Dedifferentiated amniotic fluid mesenchymal stem cell (primary cell): ENCODE measurements at regions not wholly inside any gene's neighbourhood (a gene's known extent, or its start where the extent isn't known, plus 50 kb on each side); places are given as distances from the start of the nearest gene placed in this dataset.

ENCODE experiments used
- DNase-seq: peaks from one replicate; pipeline ENCODE4 v3.0.0-alpha.2; 2016; ENCODE audit errors: extremely low spot score

DNA sequence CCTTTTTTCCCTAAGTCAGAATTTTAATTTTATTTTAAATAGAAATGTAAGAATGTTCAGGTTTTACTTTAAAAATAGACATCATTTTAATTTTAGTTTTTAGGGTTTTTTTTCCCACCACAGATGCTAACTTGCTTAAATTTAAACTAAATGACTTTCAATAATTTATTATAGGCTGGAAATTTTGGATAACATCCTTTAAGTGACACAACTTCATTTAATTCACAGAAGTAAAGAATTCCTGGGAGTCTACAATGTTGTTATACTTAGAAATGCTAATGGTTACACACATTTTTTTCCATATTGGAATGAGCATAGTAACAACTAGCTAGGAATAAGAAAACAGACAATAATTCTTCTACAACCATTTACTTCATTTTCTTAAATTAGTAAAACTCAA, 90.5 kb upstream of the PDE10A start:
- no peak for DNase-seq

DNA sequence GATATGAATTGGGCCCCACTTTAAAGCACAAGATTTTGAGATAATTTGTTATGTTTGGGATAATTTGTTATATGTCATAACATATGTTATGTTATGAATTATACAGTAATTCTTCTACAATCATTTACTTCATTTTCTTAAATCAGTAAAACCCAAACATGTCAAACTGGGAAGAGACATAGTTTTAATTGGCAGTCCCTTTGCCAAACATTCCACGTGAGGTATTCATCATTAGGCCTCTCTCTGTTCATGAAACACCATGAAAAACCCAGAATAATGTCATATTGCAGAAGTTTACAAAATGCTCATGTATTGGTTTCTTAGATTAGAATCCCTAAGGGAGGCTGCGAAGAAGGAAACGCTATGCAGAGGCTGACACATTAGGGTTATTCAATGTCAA, 89.4 kb upstream of the PDE10A start:
- no peak for DNase-seq

DNA sequence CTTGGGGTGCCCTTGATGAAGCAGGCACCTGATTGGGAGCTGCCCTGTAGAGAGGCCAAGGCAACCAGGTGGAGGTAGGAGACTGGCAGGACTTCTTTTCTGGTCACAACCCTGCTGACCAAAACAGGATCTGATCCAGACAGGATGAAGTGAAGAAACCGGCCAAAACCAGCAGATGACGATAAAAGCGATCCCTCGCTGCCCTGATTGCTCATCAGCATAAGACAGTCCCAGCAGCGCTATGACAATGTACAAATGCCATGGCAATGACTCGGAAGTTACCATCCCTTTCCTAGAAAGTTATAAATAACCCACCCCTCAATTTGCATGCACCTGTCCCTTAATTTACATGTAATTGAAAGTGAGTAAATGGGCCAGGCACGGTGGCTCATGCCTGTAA, 88.4 kb upstream of the PDE10A start:
- DNase-seq, result no peak

DNA sequence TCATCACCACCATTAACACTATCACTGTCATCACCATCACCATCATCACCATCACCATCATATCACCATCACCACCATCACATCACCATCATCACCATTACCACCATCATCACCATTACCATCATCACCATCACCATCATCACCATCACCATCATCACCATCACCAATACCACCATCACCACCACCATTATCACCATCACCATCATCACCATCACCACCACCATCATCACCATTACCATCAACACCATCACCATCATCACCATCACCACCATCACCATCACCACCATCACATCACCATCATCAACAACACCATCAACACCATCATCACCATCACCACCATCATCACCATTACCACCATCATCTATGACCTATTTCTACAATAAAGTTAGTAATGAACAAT, 86.1 kb upstream of the PDE10A start:
- no peak for DNase-seq

DNA sequence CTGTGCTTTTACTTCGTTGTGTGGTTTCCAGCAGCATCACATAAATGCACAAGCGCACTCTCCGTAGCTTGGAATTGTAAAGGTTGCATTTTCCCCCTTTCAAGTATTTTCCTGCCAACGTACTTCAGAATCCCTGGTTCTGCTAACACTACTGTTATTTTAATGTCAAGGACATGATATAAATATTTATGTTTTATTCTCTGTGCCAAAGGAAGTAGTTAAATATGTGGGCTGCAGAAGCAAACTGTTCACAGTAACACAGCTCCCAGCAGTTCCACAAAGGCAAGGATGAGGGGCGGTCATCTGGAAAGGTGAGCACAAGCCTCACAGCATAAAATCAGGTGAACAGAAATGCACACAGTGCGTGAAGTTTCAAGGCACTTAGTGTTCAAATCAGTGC, 85.3 kb upstream of the PDE10A start:
- no peak for DNase-seq

DNA sequence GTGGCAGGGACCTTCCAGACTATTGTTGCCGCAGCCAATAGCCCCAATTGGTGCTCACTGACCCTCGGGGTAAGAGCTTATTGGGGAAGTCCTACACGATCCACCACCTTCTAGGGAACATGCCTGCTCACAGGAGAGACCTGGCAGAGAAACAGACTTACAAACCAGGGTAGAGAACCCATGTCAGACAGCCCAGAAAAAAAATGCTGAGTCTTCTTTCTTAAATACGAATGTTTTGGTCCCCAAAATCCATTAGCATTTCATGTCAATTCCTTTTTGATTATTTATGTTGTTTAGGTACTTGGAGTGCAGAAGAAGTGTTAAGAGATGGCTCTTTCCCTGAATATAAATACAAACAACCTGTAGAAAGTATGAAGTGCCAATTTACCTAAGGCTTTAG, 84.9 kb upstream of the PDE10A start:
- no peak for DNase-seq

DNA sequence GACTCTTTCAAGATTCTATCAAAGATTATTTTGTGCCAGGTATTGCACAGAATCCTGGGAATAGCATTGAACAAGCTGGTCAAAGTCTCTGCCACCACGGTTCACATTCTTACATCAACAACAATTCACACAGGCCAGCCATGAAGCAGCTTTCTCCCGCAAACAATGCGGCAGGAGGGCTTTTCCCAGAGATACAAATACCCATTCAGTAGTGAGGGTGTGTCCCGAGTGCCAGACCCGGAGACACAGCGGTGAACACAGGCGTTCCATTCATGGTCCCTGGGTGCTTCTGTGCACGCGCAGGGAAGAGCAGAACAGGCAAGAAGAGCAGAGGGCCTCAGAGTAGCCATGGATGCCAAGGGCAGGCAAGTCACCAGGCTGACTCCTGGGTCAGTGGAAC, 83.3 kb upstream of the PDE10A start:
- DNase-seq, result no peak

DNA sequence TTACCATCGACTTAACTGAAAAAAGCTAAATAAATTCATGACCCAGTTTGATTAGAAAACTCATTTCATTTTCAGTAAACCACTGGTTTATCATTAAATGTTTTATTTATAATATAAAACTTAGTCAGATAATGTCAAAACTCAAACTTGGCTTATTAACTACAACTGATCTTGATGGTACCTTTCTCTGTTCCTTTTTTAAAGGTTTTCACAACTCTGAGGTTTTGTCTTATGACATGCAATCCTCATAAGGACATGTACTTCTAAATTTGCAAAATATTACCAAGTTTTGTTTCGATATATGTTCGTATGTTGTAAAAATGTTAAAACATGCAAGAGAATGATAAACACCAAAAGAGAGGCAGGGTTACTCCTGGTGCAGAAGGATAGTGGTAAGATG, 82.5 kb upstream of the PDE10A start:
- DNase-seq, result no peak

DNA sequence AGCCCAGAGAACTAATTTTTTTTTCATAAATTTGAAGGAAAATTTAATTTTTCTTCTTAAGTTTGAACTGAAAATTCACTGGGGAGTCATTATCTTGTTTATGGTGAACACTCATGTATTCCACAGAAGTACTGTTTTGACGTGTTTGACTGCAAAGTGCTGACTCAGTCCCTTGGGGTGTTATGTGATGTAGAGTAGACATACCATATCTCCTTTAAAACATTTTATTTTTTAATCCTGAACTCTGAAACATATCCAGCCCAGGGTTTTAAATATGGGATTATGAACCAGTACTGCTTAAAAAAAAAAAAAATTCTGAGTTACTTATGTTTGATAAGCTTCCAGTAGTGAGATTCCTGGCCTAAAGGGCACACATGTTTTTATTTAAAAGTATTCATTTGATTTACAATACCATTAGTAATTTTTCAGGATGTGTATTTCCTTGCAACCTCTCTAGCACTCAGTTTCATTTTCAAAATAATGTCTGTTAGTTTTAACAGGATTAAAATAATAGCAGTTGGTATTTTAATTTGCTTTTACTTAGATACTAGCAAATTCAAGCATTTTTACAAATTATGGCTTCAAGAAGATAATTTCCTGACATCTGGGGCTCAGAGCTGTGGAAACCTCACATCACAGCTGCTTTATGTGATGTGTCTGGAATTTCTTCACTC, 81.7 kb upstream of the PDE10A start:
- no peak for DNase-seq

DNA sequence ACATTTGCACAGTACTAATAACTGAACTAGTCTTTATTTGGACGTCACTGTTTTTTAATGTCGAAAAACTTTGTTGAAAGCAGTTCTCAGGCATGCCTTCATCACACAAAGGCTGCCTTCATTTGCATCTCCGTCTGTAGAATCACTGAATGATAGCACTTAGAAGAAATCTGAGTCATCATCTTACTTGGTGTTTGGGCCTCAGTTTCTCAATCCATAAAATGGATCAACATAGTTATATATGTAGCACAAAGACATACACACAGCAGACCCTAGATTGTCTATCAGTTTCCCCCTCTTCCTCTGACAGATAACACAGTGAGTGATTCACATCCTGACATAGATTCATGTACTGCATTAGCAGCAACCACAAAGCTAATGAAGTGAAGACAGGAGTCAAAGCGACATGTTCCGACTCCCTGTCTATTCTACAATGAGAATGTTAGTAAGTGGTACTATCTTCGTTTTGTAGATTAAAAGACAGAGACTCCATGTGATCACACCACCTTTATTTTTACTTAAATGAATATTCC, 80.4 kb upstream of the PDE10A start:
- DNase-seq, result no peak

DNA sequence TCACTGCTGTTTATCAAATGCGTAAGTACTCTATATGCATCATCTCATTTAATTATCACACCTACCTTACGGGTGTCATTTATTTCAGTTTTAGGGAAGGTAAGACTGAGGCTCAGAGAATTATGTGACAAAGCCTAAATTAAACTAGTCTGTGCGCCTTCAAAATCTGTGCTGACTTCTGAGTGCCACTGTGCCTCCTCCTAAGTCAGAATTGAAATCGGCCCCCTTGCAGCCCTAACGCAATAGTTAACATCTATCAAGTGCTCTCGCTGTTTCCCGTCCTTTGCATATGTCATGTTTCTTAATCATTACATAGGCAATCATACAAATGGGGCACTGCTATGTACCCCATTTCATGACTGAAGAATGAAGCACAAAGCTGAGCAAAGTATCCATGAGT, 79.0 kb upstream of the PDE10A start:
- no peak for DNase-seq

DNA sequence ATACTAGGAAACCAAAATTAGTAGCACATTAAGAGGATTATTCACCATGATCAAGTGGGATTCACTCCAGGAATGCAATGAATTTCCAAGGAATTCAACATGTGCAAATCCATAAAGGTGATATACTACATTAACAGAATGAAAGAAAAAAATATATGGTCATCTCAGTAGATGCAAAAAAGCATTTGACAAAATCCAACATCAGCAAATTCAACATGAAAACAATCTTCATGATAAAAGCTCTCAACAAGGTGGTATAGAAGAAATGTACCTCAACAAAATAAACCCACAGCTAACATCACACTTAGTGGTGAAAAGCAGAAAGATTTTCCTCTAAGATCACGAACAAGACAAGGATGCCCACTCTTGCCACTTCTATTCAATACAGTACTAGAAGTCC, 74.4 kb upstream of the PDE10A start:
- no peak for DNase-seq

DNA sequence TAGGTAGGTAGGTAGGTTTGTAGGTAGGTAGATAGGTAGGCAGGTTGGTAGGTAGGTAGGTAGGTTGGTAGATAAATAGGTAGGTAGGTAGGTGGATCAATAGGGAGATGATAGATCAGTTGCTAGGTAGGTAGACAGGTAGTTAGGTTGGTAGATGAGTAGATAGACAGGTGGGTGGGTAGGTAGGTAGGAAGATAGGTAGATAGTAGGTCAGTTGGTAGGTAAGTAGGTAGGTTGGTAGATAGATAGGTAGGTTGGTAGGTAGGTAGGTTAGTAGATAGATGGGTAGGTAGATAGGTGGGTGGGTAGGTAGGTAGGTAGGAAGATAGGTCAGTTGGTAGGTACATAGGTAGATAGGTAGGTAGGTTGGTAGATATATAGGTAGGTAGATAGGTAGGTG, 72.0 kb upstream of the PDE10A start:
- DNase-seq, result no peak

DNA sequence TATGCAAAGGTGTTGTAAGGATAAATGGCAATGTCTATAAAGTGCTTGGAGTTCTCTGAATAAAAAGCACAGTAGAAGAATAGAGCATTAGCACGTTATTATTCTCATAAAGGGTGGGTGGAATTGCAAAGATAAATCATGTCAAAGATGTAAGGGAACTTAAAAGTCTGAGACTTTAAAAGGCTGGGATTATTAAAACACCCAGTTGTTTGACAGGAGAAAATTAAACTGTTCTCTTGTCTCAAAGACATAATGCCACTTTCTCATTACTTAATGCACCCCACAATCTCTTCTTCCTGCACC, 70.4 kb upstream of the PDE10A start:
- no peak for DNase-seq

DNA sequence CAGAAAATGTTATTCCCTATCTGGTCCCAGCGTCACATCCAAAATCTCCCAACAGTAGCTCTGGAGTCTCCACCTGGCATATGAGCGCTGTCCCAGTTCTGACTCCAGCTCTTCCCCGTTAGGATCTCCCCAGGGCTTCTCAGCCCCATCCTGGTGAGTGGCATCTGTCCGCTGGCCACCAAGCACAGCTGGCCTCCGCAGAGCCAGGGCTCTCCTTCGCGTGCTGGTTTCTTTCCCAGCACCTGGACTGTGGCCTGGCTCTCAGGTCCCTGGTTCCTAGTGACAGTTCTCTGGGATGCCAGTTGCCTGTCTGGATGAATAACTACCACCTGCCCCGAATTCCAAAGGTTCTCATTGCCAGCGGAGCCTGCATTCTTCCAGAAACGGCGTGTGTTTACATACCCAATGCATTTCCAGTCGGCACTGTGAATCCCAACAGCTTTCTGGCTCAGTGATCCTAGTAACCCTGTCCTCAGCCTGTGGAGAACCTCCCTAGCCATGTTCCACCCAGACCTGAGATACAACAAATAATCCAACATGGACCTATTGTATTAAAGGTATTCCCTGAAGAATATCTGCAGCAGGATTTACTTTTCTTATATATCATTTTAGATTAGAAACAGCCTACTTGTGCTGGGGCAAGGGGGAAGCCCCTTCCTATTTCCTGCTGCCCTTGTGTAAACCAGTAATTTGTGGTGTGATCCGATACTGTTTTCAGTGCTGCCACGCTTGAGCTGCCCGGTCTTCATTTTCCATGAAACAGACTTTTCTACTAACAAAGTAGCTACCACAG, 69.9 kb upstream of the PDE10A start:
- no peak for DNase-seq

DNA sequence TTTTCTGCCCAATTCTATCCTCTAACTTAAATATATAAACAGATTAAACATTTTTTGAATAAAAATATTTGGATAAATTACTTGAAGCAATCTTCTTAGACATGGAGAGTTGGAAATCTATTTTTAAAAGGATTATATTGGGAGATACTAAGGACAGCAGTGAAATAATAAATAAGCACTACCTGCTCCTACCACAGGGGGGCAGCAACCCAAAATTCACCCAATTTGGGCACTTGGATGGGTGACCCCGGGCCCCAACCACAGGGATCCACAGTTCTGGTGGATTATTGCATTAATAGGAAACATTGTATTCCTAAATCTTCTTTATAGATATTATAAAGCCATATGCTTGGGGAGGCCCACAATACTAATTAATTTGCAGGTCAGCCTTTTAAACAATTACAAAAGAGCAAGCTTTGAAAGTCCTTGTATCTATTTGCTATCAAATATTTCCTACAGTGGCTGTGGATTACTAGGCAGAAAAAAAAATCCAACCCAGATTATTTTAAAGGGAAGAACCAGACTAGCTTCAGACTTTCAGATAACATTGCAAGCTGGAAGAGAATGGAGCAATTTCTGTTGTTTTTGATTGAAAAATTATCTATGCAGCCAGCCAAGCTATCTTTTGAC, 66.4 kb upstream of the PDE10A start:
- DNase-seq, result no peak

DNA sequence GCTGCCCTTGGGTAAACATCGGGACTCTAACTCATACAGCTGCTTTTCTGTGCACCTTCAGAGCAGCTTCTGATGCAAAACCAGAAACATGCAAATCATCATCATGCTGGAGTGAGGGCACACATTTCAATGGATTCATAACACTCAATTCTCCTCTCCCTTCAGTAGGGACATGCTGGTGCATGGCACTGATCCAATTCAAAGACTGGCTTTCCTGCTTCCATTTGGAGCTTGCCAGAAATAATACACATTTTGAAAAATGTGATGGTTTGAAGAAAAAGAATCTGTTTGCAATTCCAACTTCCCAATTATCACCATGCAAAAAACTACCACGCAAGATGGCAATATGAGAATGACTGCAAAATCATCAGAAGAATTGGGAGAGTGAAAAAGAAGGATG, 65.2 kb upstream of the PDE10A start:
- DNase-seq, result no peak

DNA sequence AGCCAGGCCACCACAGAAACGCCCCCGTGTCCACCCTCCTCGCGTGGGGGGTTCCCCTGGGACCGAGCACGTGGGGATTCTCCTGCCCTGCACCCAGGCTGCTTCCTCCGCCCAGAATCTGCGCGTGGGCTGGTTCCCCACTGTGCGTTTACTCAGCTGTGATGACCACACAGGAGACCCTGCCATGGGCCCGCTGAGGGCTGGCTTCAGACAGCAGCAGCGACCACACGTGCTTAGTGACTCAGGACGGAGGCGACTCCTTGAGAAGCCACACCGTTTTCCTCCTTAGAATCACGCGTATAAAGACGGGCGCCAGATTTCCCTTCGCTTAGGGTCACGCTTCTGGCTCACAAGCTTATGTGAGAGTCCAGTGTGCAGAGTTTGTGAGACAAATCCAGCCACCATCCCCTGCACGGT, 63.9 kb upstream of the PDE10A start:
- DNase-seq, result no peak

DNA sequence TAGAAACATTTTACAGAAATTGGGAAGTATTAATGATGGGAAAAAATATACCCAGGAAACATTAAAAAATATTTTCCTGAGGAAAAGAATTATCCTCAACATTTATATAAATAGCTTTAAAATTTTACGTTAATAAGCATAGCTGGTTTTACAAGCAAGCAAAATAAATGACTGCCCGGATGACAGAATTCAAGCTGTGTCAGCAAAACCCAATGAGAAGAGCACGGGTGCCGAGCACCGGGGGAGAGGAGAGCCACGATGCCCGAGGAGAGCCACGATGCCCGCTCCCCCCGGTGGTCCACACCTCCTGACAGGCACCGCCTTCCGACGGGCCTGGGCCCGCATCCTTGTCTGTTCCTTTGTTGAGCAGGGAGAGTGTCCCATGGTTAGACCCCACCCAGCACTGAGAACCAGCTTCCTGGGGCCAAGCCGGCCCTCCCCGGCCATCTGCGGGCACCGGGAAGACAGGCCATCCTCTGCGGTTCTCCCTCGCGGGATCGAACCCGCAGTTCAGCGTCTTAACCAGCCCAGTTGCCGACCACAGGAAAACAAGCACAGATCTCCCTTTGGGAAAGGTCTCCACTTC, 63.3 kb upstream of the PDE10A start:
- DNase-seq, result no peak

DNA sequence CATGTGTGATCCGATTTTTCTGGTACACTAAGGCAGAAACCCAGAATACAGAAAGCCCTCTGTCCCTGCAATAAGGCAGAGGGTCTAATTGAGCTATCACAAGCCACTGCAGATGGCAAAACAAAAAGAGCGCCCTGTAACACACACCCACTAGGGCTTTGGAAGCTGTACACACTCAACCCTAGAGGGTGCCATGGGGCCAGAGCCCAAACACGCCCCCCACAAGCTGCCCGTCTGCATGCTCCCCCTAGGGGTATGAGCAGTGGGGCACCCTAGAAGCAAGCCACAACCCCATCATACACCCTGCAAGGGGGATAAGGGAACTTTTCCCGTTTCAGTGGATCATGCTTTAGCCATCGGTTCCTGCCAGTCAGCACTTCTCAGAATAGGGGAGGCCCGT, 62.2 kb upstream of the PDE10A start:
- no peak for DNase-seq

DNA sequence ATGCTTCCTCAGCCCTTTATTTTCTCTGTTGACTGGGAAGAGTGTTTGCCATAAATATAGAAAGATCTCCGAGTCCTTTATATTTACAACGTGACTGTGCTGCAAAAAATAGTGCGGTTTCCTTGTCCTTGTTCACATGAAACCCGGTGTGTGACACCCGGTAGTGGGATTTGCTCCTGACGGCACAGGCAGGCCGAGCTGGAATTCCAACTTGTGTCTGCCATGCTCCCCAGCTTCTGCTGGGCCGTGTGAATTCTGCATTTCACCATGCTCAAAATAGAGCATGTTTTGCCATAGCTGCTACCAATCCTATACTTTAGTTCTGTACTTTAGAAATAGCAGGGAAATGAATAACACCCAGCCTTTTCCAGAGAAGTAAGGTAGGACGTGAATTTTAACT, 60.3 kb upstream of the PDE10A start:
- DNase-seq, result no peak

DNA sequence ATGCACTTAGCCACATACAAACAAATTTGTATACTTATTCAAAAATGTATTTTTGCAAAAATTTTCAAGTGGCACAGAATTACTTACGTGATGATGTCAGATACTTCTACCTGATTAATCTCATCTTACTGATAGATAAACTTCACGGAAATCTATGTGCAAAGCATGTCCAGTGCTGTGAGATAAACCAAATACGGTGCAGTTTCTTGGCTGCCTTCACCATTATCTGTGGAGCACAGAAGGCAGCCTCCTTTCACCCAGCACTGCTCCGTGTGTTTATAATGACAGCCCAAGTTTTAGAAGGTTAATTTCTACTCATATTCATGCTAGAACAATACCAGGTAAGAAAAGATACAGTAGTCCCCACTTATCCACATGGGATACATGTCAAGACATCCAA, 59.0 kb upstream of the PDE10A start:
- no peak for DNase-seq

DNA sequence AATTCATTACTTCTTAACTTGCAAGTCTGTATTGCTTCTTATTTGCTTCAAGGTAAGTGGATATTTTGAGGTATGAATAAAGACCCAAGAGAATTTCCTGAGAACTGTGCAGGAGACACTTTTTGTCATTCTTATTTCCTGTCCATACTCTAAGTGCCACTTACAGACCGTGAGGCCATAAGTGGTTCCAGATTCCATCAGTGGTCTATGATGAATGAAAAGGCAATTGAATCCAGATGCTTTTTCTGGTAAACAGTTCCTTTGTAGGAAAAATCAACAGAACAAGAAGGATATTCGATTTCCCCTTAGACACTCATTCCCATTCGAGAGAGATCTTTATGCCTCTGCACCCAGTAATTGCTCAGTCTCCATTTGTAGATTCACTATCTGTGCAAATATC, 58.3 kb upstream of the PDE10A start:
- no peak for DNase-seq
